WTC11 (cell line): ENCODE measurements at regions not wholly inside any gene's neighbourhood (a gene's known extent, or its start where the extent isn't known, plus 50 kb on each side); places are given as distances from the start of the nearest gene placed in this dataset.

ENCODE experiments used
- ATAC-seq: fragments of 200-7000 bp; cut with Tn5 transposase; 2 replicates; pipeline ENCODE4 v1.10.0; 2021; ENCODE audit warnings: mild to moderate bottlenecking, moderate library complexity
- CTCF ChIA-PET: fragments of 300-600 bp; sonication (Branson Sonifier 250); formaldehyde crosslinking; loops from one replicate; lab custom pipeline; 2021; ENCODE audit warnings: antibody characterized with exemption; lab: Charles Lee
- POLR2A ChIA-PET: fragments of 350-600 bp; sonication (Branson Sonifier 250); formaldehyde crosslinking; loops from one replicate; lab custom pipeline; 2021; ENCODE audit warnings: antibody characterized with exemption; lab: Charles Lee
- DNase-seq: peaks from one replicate; pipeline ENCODE4 v3.0.0; 2021; ENCODE audit warnings: low spot score
- H3K27ac Mint-ChIP-seq: 2 replicates; pipeline ENCODE4 v1.8.0; 2021; ENCODE audit warnings: mixed read lengths
- H3K27me3 Mint-ChIP-seq: 2 replicates; pipeline ENCODE4 v1.8.0; 2021; ENCODE audit warnings: low read depth, mild to moderate bottlenecking, moderate library complexity, mixed read lengths
- H3K36me3 Mint-ChIP-seq: 2 replicates; pipeline ENCODE4 v1.8.0; 2021; ENCODE audit warnings: mixed read lengths
- H3K4me1 Mint-ChIP-seq: 2 replicates; pipeline ENCODE4 v1.8.0; 2022; ENCODE audit warnings: mixed read lengths
- H3K4me3 Mint-ChIP-seq: 2 replicates; pipeline ENCODE4 v1.8.0; 2021; ENCODE audit warnings: mild to moderate bottlenecking, moderate library complexity, mixed read lengths
- H3K9me3 Mint-ChIP-seq: 2 replicates; pipeline ENCODE4 v1.8.0; 2021; ENCODE audit warnings: mixed read lengths
- ATF6 ChIP-seq: sonication (generic); formaldehyde crosslinking; IDR thresholded peaks from 2 replicates; pipeline ENCODE4 v1.8.1; 2023; ENCODE audit warnings: mild to moderate bottlenecking, missing genetic modification reagents
- CREM ChIP-seq: sonication (generic); formaldehyde crosslinking; IDR thresholded peaks from 2 replicates; pipeline ENCODE4 v1.8.1; 2022; ENCODE audit warnings: mild to moderate bottlenecking, missing genetic modification reagents, moderate library complexity
- GRHL2 ChIP-seq: fragments of 250-450 bp; sonication (Bioruptor Pico); IDR thresholded peaks from 2 replicates; pipeline ENCODE4 v1.8.0; 2022; ENCODE audit warnings: mild to moderate bottlenecking, moderate library complexity; ENCODE audit not compliant: insufficient replicate concordance, severe bottlenecking
- GTF2I ChIP-seq: fragments of 250-450 bp; sonication (Bioruptor Pico); conservative IDR thresholded peaks from 2 replicates; pipeline ENCODE4 v1.4.0; 2021; ENCODE audit warnings: mild to moderate bottlenecking
- HMGA2 ChIP-seq: fragments of 250-450 bp; sonication (Bioruptor Pico); IDR thresholded peaks from 2 replicates; pipeline ENCODE4 v1.4.0; 2021; ENCODE audit warnings: mild to moderate bottlenecking, moderate library complexity
- KAT7 ChIP-seq: sonication (generic); formaldehyde crosslinking; IDR thresholded peaks from 2 replicates; pipeline ENCODE4 v1.8.1; 2023; ENCODE audit warnings: missing genetic modification reagents, mild to moderate bottlenecking, borderline replicate concordance
- PRRX2 ChIP-seq: fragments of 250-450 bp; sonication (Bioruptor Pico); IDR thresholded peaks from 2 replicates; pipeline ENCODE4 v1.8.0; 2021; ENCODE audit warnings: mild to moderate bottlenecking
- SMAD4 ChIP-seq: sonication (generic); formaldehyde crosslinking; IDR thresholded peaks from 2 replicates; pipeline ENCODE4 v1.8.0; 2022; ENCODE audit warnings: mild to moderate bottlenecking, missing genetic modification reagents
- ZBTB43 ChIP-seq: sonication (generic); formaldehyde crosslinking; IDR thresholded peaks from 2 replicates; pipeline ENCODE4 v1.8.1; 2023; ENCODE audit warnings: mild to moderate bottlenecking, missing genetic modification reagents
- ZNF121 ChIP-seq: sonication (generic); formaldehyde crosslinking; IDR thresholded peaks from 2 replicates; pipeline ENCODE4 v1.8.0; 2023; ENCODE audit warnings: missing genetic modification reagents
- ZNF317 ChIP-seq: sonication (generic); formaldehyde crosslinking; IDR thresholded peaks from 2 replicates; pipeline ENCODE4 v1.8.1; 2023; ENCODE audit warnings: low read depth, mild to moderate bottlenecking, moderate library complexity, missing genetic modification reagents, borderline replicate concordance
- TF ChIP-seq, protein P1 (sequence below): fragments of 250-450 bp; sonication (Bioruptor Pico); IDR thresholded peaks from 2 replicates; pipeline ENCODE4 v1.9.0; 2021; ENCODE audit warnings: mild to moderate bottlenecking
- TF ChIP-seq, protein P2 (sequence below): fragments of 250-450 bp; sonication (Bioruptor Pico); IDR thresholded peaks from 2 replicates; pipeline ENCODE4 v1.9.0; 2021; ENCODE audit warnings: mild to moderate bottlenecking
- TF ChIP-seq, protein P3 (sequence below): sonication (generic); formaldehyde crosslinking; IDR thresholded peaks from 2 replicates; pipeline ENCODE4 v1.8.0; 2022; ENCODE audit warnings: missing genetic modification reagents
- TF ChIP-seq, protein P4 (sequence below): sonication (generic); formaldehyde crosslinking; conservative IDR thresholded peaks from 2 replicates; pipeline ENCODE4 v1.8.1; 2023; ENCODE audit warnings: mild to moderate bottlenecking, low read depth, missing genetic modification reagents, moderate library complexity
- TF ChIP-seq, protein P5 (sequence below): fragments of 250-450 bp; sonication (Bioruptor Pico); conservative IDR thresholded peaks from 2 replicates; pipeline ENCODE4 v1.9.0; 2021; ENCODE audit warnings: mild to moderate bottlenecking
- TF ChIP-seq, protein P6 (sequence below): sonication (generic); formaldehyde crosslinking; IDR thresholded peaks from 2 replicates; pipeline ENCODE4 v1.8.1; 2022; ENCODE audit warnings: mild to moderate bottlenecking, missing genetic modification reagents, moderate library complexity, borderline replicate concordance

- TF ChIP-seq, protein P1, sequence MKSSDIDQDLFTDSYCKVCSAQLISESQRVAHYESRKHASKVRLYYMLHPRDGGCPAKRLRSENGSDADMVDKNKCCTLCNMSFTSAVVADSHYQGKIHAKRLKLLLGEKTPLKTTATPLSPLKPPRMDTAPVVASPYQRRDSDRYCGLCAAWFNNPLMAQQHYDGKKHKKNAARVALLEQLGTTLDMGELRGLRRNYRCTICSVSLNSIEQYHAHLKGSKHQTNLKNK (CRISPR knock-in tag): no peak
- TF ChIP-seq SMAD4 (CRISPR knock-in tag): no peak
- TF ChIP-seq, protein P2, sequence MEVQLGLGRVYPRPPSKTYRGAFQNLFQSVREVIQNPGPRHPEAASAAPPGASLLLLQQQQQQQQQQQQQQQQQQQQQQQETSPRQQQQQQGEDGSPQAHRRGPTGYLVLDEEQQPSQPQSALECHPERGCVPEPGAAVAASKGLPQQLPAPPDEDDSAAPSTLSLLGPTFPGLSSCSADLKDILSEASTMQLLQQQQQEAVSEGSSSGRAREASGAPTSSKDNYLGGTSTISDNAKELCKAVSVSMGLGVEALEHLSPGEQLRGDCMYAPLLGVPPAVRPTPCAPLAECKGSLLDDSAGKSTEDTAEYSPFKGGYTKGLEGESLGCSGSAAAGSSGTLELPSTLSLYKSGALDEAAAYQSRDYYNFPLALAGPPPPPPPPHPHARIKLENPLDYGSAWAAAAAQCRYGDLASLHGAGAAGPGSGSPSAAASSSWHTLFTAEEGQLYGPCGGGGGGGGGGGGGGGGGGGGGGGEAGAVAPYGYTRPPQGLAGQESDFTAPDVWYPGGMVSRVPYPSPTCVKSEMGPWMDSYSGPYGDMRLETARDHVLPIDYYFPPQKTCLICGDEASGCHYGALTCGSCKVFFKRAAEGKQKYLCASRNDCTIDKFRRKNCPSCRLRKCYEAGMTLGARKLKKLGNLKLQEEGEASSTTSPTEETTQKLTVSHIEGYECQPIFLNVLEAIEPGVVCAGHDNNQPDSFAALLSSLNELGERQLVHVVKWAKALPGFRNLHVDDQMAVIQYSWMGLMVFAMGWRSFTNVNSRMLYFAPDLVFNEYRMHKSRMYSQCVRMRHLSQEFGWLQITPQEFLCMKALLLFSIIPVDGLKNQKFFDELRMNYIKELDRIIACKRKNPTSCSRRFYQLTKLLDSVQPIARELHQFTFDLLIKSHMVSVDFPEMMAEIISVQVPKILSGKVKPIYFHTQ (CRISPR knock-in tag): no peak
- TF ChIP-seq, protein P3, sequence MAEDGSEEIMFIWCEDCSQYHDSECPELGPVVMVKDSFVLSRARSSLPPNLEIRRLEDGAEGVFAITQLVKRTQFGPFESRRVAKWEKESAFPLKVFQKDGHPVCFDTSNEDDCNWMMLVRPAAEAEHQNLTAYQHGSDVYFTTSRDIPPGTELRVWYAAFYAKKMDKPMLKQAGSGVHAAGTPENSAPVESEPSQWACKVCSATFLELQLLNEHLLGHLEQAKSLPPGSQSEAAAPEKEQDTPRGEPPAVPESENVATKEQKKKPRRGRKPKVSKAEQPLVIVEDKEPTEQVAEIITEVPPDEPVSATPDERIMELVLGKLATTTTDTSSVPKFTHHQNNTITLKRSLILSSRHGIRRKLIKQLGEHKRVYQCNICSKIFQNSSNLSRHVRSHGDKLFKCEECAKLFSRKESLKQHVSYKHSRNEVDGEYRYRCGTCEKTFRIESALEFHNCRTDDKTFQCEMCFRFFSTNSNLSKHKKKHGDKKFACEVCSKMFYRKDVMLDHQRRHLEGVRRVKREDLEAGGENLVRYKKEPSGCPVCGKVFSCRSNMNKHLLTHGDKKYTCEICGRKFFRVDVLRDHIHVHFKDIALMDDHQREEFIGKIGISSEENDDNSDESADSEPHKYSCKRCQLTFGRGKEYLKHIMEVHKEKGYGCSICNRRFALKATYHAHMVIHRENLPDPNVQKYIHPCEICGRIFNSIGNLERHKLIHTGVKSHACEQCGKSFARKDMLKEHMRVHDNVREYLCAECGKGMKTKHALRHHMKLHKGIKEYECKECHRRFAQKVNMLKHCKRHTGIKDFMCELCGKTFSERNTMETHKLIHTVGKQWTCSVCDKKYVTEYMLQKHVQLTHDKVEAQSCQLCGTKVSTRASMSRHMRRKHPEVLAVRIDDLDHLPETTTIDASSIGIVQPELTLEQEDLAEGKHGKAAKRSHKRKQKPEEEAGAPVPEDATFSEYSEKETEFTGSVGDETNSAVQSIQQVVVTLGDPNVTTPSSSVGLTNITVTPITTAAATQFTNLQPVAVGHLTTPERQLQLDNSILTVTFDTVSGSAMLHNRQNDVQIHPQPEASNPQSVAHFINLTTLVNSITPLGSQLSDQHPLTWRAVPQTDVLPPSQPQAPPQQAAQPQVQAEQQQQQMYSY (CRISPR knock-in tag): no peak
- TF ChIP-seq ZBTB43 (CRISPR knock-in tag): no peak
- TF ChIP-seq ZNF121 (CRISPR knock-in tag): no peak
- TF ChIP-seq, protein P4, sequence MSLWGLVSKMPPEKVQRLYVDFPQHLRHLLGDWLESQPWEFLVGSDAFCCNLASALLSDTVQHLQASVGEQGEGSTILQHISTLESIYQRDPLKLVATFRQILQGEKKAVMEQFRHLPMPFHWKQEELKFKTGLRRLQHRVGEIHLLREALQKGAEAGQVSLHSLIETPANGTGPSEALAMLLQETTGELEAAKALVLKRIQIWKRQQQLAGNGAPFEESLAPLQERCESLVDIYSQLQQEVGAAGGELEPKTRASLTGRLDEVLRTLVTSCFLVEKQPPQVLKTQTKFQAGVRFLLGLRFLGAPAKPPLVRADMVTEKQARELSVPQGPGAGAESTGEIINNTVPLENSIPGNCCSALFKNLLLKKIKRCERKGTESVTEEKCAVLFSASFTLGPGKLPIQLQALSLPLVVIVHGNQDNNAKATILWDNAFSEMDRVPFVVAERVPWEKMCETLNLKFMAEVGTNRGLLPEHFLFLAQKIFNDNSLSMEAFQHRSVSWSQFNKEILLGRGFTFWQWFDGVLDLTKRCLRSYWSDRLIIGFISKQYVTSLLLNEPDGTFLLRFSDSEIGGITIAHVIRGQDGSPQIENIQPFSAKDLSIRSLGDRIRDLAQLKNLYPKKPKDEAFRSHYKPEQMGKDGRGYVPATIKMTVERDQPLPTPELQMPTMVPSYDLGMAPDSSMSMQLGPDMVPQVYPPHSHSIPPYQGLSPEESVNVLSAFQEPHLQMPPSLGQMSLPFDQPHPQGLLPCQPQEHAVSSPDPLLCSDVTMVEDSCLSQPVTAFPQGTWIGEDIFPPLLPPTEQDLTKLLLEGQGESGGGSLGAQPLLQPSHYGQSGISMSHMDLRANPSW: no peak
- TF ChIP-seq GRHL2 (CRISPR knock-in tag): no peak
- TF ChIP-seq ZNF317 (CRISPR knock-in tag): no peak
- TF ChIP-seq, protein P5, sequence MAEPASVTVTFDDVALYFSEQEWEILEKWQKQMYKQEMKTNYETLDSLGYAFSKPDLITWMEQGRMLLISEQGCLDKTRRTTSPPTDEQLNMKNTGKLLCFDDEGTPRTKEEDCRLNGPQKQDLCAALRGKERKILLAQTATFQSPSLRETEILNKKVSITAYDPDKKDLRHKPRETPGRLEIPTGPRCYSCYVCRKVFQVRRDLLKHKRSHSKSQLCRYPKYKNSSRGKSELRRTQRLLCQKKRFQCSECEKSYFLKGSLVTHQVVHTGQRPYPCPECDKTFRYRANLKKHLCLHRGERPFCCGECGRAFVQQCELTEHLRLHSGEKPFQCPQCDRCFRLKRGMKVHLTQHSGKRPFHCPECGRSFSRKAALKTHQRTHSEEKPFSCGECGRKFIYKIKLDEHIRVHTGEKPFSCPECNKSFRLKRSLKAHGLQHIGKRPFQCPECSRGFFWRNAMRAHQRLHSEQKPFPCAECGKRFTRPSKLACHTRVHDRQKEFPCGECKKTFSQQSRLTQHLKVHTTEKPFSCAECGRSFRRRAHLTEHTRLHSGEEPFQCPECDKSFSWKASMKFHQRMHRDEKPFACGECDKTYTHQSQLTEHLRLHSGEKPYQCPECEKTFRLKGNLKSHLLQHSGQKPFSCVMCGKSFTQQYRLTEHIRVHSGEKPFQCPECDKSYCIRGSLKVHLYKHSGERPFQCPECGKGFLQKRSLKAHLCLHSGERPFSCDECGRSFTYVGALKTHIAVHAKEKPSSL (CRISPR knock-in tag): no peak
- no peak for TF ChIP-seq HMGA2 (CRISPR knock-in tag)
- no peak for TF ChIP-seq GTF2I
- TF ChIP-seq, protein P6, sequence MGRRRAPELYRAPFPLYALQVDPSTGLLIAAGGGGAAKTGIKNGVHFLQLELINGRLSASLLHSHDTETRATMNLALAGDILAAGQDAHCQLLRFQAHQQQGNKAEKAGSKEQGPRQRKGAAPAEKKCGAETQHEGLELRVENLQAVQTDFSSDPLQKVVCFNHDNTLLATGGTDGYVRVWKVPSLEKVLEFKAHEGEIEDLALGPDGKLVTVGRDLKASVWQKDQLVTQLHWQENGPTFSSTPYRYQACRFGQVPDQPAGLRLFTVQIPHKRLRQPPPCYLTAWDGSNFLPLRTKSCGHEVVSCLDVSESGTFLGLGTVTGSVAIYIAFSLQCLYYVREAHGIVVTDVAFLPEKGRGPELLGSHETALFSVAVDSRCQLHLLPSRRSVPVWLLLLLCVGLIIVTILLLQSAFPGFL (CRISPR knock-in tag): no peak
- TF ChIP-seq ATF6 (CRISPR knock-in tag): no peak
- TF ChIP-seq PRRX2 (CRISPR knock-in tag): no peak
- no peak for TF ChIP-seq CREM (CRISPR knock-in tag)
- no peak for TF ChIP-seq KAT7
- TF ChIP-seq, all 79 proteins: peak for 0
- ChIA-PET CTCF (interaction anchor here (0.7 to 0.9 kb wide), 2 partner anchors 12 to 116 kb away, joined by 3 read pairs; no protein-coding TSS in a partner anchor), POLR2A (no interaction called here)
- DNase-seq (no peak), ATAC-seq (peak; percentile 74)
- no peak overlapping the region for H3K4me3 Mint-ChIP-seq
- no peak overlapping the region for H3K27ac Mint-ChIP-seq
- H3K4me1 Mint-ChIP-seq: peaks cover 23% of the 10 kb centered on the region
- H3K36me3 Mint-ChIP-seq: no peaks in the 10 kb centered on the region
- H3K27me3 Mint-ChIP-seq: no peaks in the 10 kb centered on the region; the same call in 1 of the 2 replicates
- H3K9me3 Mint-ChIP-seq: peaks cover 5% of the 10 kb centered on the region
These were observed 145.7 kb downstream of the NUAK1 start for GRCh38 chr12:105992849-105993740.
